Stimulated activated CD4-positive, alpha-beta T cell treated with anti-CD3 and anti-CD28 coated beads, TNF-alpha, amount 100 ng/mL, for 48 hours (primary cell): ENCODE measurements at regions not wholly inside any gene's neighbourhood (a gene's known extent, or its start where the extent isn't known, plus 50 kb on each side); places are given as distances from the start of the nearest gene placed in this dataset.

Experiments
- DNase-seq, 3 donors: peaks; one replicate each; pipeline ENCODE4 v3.0.0-alpha.2; 2020; ENCODE audit warnings: low read depth in 3 of 3

DNA sequence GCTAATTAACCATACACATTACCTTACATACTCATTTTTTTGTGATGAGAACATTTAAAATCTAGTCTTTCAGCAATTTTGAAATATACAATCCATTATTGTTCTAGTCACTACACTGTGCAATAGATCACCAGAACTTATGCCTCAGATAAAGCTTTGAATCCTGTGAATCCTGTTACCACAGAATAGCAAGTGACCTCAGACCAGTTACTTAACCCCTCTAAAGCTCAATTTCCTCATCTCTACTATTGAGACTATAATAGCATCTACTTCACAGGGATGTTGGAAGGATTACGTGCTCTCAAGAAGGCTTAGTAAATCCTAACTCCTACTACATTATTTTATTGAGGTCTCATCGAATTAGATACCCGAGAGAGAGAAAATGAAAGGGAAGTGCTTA lies 60.2 kb upstream of the PIP5K1B start:
- no peak for DNase-seq

GRCh38 chr9:68648164-68648563 lies 56.9 kb upstream of the PIP5K1B start:
- DNase-seq = no peak

DNA sequence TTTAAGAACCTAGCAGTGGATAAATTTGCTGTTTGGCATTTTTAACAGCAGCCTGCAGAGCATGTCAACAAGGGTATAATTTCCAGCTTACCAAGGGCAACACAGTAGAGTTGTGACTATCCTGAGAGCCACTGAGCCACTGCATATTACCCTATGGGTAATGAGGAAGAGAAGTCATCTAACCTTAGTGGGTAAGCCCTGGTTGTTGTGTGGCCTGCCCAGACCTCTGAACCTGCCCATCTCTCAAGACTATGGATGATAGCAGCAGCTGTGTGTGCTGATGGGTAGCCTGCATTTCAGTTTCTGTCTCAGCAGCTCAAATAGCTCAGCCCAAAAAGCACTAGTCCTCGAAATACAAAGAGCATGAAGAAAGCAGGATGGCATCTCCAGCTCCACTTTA lies 56.1 kb upstream of the PIP5K1B start:
- no peak for DNase-seq

DNA sequence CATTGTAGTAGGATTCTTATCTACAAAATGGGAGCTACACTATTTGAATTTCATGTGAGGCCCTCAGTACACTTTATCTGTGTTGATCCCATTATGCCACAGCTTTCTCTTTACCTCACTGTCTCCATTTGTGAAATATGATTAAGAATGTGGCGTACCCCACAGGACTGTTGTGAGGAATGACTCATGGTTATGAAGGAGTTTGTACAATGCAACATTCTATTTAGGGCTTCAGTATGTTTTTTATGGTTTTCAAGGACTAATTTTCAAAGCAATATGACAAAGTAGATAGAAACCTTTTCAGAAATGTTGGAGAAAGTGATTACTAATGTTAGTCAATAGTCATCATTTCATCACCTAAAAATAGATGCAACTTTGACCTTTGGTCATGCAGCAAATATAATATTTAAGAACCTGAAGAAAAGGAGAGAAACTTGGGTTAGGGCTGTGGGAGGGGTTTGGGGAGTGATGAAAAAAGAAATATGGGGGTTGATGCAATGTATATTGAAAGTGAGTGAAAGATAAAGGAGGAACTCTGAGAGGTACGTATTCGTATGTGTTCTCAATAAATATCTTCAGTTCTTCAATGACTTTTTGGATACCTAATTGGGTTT lies 53.7 kb upstream of the PIP5K1B start:
- no peak for DNase-seq

DNA sequence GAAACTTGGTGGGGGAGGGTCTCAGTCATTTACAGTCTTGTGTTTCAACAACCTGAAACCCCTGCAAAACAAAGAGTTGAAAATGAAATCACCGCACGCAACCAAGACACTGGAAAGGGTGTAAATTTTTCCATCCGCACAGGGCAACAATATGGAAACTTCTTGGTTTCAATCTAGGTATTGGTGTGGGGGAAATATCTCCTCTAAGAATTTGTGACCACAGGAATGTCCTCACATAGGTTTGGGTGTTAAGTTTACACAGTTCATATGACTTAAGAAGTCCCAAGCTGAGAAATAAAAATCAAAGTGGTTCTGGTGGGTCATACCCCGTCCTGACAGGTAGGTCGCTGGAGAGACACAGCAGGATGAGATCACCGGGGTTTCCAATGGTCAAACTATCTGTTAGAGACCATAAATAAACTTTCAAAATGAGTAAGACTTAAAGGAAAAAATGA lies 51.9 kb upstream of the PIP5K1B start:
- peak; percentile 23 to 36 (median 34) for DNase-seq

- DNase-seq = no peak
Measured at GRCh38 chr9:68654075-68654474, 51.0 kb upstream of the PIP5K1B start.
